Suprapubic skin (tissue), 4 donors: ENCODE measurements at regions not wholly inside any gene's neighbourhood (a gene's known extent, or its start where the extent isn't known, plus 50 kb on each side); places are given as distances from the start of the nearest gene placed in this dataset.
A peak's percentile ranks its signal among the peaks of the same experiment; 100 is the strongest.

ENCODE experiments used
- DNase-seq, 2 donors: peaks; one replicate each; pipeline ENCODE4 v3.0.0-alpha.2; 2019; ENCODE audit warnings: low spot score in 2 of 2
- H3K27ac ChIP-seq: fragments of 200-600 bp; sonication (generic); one replicate; pipeline ENCODE4 v1.5.1; 2019
- H3K27me3 ChIP-seq: fragments of 200-600 bp; sonication (generic); one replicate; pipeline ENCODE4 v1.5.1; 2019
- H3K36me3 ChIP-seq: fragments of 200-600 bp; sonication (generic); one replicate; pipeline ENCODE4 v1.5.1; 2019
- H3K4me1 ChIP-seq: fragments of 200-600 bp; sonication (generic); one replicate; pipeline ENCODE4 v1.5.1; 2019
- H3K4me3 ChIP-seq: fragments of 200-600 bp; sonication (generic); one replicate; pipeline ENCODE4 v1.5.1; 2019; ENCODE audit warnings: mild to moderate bottlenecking
- H3K9me3 ChIP-seq: fragments of 200-600 bp; sonication (generic); one replicate; pipeline ENCODE4 v1.5.1; 2019
- CTCF ChIP-seq, 2 donors: fragments of 200-600 bp in 1 of 2; fragments of 450-650 bp in 1 of 2; sonication (generic) in 1 of 2; IDR thresholded peaks; one replicate each; pipeline ENCODE4 v1.5.1; 2016 to 2019; ENCODE audit warnings: antibody characterized with exemption in 2 of 2, mild to moderate bottlenecking in 1 of 2, moderate library complexity in 1 of 2
- EP300 ChIP-seq: sonication (generic); formaldehyde crosslinking; IDR thresholded peaks from one replicate; pipeline ENCODE4 v1.6.1; 2017; ENCODE audit warnings: antibody characterized with exemption
- POLR2A ChIP-seq, 2 donors: fragments of 450-650 bp; IDR thresholded peaks; one replicate each; pipeline ENCODE4 v1.6.1; 2017; ENCODE audit warnings: antibody characterized with exemption in 2 of 2, mild to moderate bottlenecking in 2 of 2, moderate library complexity in 2 of 2
- POLR2AphosphoS5 ChIP-seq, 3 donors: sonication (generic); formaldehyde crosslinking; IDR thresholded peaks; one replicate each; pipeline ENCODE4 v1.6.1; 2017; ENCODE audit warnings: antibody characterized with exemption in 3 of 3
- WGBS: methylation state at CpG from one replicate; pipeline ENCODE4 v1.1.5; 2018; 5-methylcytosine and 5-hydroxymethylcytosine counted together

GRCh38 chr3:188946351-188947240 lies 225.2 kb upstream of the TPRG1 start:
- Histone ChIP-seq H3K27ac (peak overlapping the region; percentile 98), H3K27me3 (no peaks in the 10 kb centered on the region), H3K9me3 (no peaks in the 10 kb centered on the region), H3K4me1 (peaks cover 78% of the 10 kb centered on the region), H3K36me3 (no peaks in the 10 kb centered on the region), H3K4me3 (peak overlapping the region; percentile 52)
- DNase-seq: no peak
- WGBS: 46% methylated on average over 13 of the region's 14 CpGs
- TF ChIP-seq CTCF (IDR thresholded peaks at IDR 0.05): no peak
- TF ChIP-seq EP300: no peak
- TF ChIP-seq POLR2AphosphoS5 (IDR thresholded peaks at IDR 0.05): no peak
- TF ChIP-seq POLR2A (IDR thresholded peaks at IDR 0.05): no peak

GRCh38 chr3:188947401-188948280 lies 224.1 kb upstream of the TPRG1 start:
- Histone ChIP-seq H3K4me1 (peaks cover 78% of the 10 kb centered on the region), H3K4me3 (peak overlapping the region; percentile 52), H3K27ac (peak overlapping the region; percentile 98), H3K27me3 (no peaks in the 10 kb centered on the region), H3K36me3 (no peaks in the 10 kb centered on the region), H3K9me3 (no peaks in the 10 kb centered on the region)
- 7% methylated on average over 42 of the region's 48 CpGs for WGBS
- peak; percentile 96 to 98 for DNase-seq
- TF ChIP-seq CTCF (IDR thresholded peaks at IDR 0.05) (peak; percentile 27 to 28), POLR2AphosphoS5 (IDR thresholded peaks at IDR 0.05) (peak; percentile 92 to 100 (median 99)), EP300 (peak; percentile 99), POLR2A (IDR thresholded peaks at IDR 0.05) (peak in 1 of 2 donors; percentile 79)

- H3K4me3 ChIP-seq: peak overlapping the region; percentile 52
- WGBS: 17% methylated on average over 10 of the region's 10 CpGs
- H3K4me1 ChIP-seq: peaks cover 71% of the 10 kb centered on the region
- DNase-seq: no peak
- TF ChIP-seq CTCF (IDR thresholded peaks at IDR 0.05) (no peak), EP300 (no peak), POLR2A (IDR thresholded peaks at IDR 0.05) (peak in 1 of 2 donors; percentile 50), POLR2AphosphoS5 (IDR thresholded peaks at IDR 0.05) (peak in 1 of 3 donors; percentile 2)
- H3K36me3 ChIP-seq: no peaks in the 10 kb centered on the region
- H3K27me3 ChIP-seq: no peaks in the 10 kb centered on the region
- H3K9me3 ChIP-seq: no peaks in the 10 kb centered on the region
- H3K27ac ChIP-seq: peak overlapping the region; percentile 98
These were observed 223.3 kb upstream of the TPRG1 start for GRCh38 chr3:188948281-188948996.

GRCh38 chr3:188948997-188949389 lies 222.8 kb upstream of the TPRG1 start:
- Histone ChIP-seq H3K4me3 (peak overlapping the region; percentile 52), H3K27ac (peak overlapping the region; percentile 98), H3K27me3 (no peaks in the 10 kb centered on the region), H3K9me3 (no peaks in the 10 kb centered on the region), H3K4me1 (peaks cover 65% of the 10 kb centered on the region), H3K36me3 (no peaks in the 10 kb centered on the region)
- DNase-seq: no peak
- WGBS: 70% methylated on average over 4 of the region's 4 CpGs
- no peak for TF ChIP-seq POLR2AphosphoS5 (IDR thresholded peaks at IDR 0.05)
- no peak for TF ChIP-seq CTCF (IDR thresholded peaks at IDR 0.05)
- no peak for TF ChIP-seq EP300
- no peak for TF ChIP-seq POLR2A (IDR thresholded peaks at IDR 0.05)
